A673 (cell line): ENCODE measurements at regions not wholly inside any gene's neighbourhood (a gene's known extent, or its start where the extent isn't known, plus 50 kb on each side); places are given as distances from the start of the nearest gene placed in this dataset.

Experiments
- CTCF ChIP-seq: fragments of 300-800, 200-600 bp; sonication (generic); conservative IDR thresholded peaks from 2 replicates; pipeline ENCODE4 v1.5.1; 2017; ENCODE audit warnings: low read depth, mild to moderate bottlenecking, antibody characterized with exemption, low read length, moderate library complexity, mixed read lengths
- EZH2 ChIP-seq: fragments of 200-600 bp; sonication (generic); IDR thresholded peaks from 2 replicates; pipeline ENCODE4 v1.6.1; 2017; ENCODE audit warnings: borderline replicate concordance, low read depth, mild to moderate bottlenecking, mixed read lengths, antibody characterized with exemption, low read length; ENCODE audit not compliant: poor library complexity, severe bottlenecking

- TF ChIP-seq CTCF (no peak), EZH2 (no peak)
Observed at GRCh38 chr4:145307120-145307519, 126.7 kb upstream of the OTUD4 start.
